Memory B cell (primary cell): ENCODE measurements at regions not wholly inside any gene's neighbourhood (a gene's known extent, or its start where the extent isn't known, plus 50 kb on each side); places are given as distances from the start of the nearest gene placed in this dataset.

Experiments
- ATAC-seq: fragments of 150-1000 bp; cut with Tn5 transposase; 2 replicates; pipeline ENCODE4 v1.10.0; 2021; ENCODE audit warnings: low read depth, mild to moderate bottlenecking, moderate library complexity
- DNase-seq, 2 donors: peaks; one replicate each; pipeline ENCODE4 v3.0.0; 2022; ENCODE audit warnings: low spot score in 2 of 2
- H3K27ac Mint-ChIP-seq: one replicate; pipeline ENCODE4 v1.8.0; 2022; ENCODE audit warnings: mild to moderate bottlenecking, moderate library complexity, mixed read lengths
- H3K27me3 Mint-ChIP-seq: one replicate; pipeline ENCODE4 v1.8.0; 2022; ENCODE audit warnings: mixed read lengths
- H3K36me3 Mint-ChIP-seq: one replicate; pipeline ENCODE4 v1.8.0; 2022; ENCODE audit warnings: mild to moderate bottlenecking, mixed read lengths
- H3K4me1 Mint-ChIP-seq: one replicate; pipeline ENCODE4 v1.8.0; 2022; ENCODE audit warnings: mixed read lengths
- H3K4me3 Mint-ChIP-seq: one replicate; pipeline ENCODE4 v1.8.0; 2022; ENCODE audit warnings: mild to moderate bottlenecking, moderate library complexity, mixed read lengths
- H3K9me3 Mint-ChIP-seq: one replicate; pipeline ENCODE4 v1.8.0; 2022; ENCODE audit warnings: mixed read lengths

DNA sequence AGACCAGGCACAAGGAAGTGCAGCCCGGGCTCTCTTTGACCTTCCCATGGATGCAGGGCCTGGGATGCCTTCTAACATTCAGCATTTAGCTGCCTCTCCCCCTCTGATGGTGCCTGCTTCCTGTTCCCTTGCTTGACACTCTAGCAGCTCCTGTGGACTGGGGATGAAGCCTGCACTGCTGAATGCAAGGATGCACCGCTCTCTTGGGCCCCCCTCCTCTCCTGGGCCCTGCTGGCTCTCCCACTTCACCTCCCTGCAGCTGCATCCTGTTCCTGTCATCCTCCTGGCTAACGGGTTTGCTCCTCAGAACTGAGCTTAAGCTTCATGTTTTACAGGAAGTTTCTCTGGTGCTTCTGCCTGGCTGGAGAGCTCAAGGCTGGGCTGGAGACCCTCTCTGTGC, 254.1 kb downstream of the TSN start:
- DNase-seq (no peak), ATAC-seq (no peak)
- no peak overlapping the region for H3K27ac Mint-ChIP-seq
- no peak overlapping the region for H3K4me3 Mint-ChIP-seq
- H3K4me1 Mint-ChIP-seq, result no peaks in the 10 kb centered on the region
- H3K36me3 Mint-ChIP-seq, result no peaks in the 10 kb centered on the region
- peaks cover 5% of the 10 kb centered on the region for H3K27me3 Mint-ChIP-seq
- peaks cover 4% of the 10 kb centered on the region for H3K9me3 Mint-ChIP-seq

DNA sequence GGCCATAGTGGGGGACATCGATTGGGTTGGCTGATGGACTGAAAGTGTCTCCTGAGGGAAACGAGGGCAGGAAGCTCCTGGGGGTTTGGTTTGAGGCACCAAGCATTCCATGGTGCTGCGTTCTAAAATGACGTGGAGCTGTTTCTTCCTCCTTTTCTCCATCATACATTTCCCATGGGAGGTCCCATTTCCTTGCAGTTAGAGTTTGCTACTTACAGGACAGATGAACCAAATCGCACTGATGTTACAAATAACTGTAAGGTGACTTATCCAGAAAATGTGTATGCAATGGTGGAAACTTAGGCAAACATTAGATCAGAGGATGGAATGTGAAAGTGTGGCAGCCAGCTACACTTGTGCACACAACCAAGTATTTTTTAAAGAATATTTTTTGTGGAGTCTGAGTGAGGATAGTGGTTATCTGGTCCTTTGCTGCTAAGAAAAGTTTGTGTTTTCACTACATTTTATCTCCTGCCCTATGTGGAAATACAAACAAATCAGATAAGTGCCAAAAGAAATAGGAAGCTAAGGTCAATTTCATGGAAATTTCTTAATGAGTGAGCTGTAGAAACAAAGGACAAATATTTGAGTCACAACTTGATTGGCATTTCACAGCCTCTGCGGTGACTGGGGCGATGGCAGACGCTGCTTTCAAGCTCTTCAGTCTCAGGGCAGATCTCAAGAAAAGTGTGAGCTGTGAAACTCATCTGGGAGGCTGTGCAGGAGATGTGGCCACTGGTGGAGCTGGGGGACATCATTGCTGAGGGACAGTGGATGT, 256.2 kb downstream of the TSN start:
- Mint-ChIP-seq H3K27me3 (peaks cover 5% of the 10 kb centered on the region), H3K4me1 (no peaks in the 10 kb centered on the region)

DNA sequence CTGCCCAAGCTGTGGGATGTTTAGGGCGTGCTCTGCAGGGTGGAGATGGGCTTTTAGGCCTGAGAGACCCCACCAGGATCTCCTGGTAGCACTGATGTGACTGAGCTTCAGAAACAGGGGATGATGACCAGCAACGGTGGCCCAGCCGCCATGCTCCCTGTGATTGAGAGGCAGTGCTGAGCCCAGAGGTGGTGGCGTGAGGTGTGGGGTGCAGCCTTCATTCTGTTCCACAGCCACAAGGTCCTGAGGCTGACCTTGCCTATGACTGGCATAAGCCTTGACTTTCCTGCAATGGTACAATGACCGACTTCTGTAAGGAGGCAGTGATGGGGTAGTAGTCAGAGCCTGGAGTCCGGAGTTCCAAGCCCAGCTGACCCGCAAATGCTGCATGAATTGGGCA, 263.3 kb downstream of the TSN start:
- Mint-ChIP-seq H3K36me3 (no peaks in the 10 kb centered on the region), H3K4me1 (no peaks in the 10 kb centered on the region), H3K27me3 (peaks cover 2% of the 10 kb centered on the region), H3K9me3 (no peaks in the 10 kb centered on the region), H3K27ac (no peak overlapping the region), H3K4me3 (no peak overlapping the region)
- DNase-seq (no peak), ATAC-seq (no peak)

More for the DNA sequence above, 256.2 kb downstream of the TSN start:
- no peak for ATAC-seq
- H3K36me3 Mint-ChIP-seq, result no peaks in the 10 kb centered on the region
- no peak overlapping the region for H3K27ac Mint-ChIP-seq
- peaks cover 4% of the 10 kb centered on the region for H3K9me3 Mint-ChIP-seq
- DNase-seq, result no peak
- H3K4me3 Mint-ChIP-seq, result no peak overlapping the region

DNA sequence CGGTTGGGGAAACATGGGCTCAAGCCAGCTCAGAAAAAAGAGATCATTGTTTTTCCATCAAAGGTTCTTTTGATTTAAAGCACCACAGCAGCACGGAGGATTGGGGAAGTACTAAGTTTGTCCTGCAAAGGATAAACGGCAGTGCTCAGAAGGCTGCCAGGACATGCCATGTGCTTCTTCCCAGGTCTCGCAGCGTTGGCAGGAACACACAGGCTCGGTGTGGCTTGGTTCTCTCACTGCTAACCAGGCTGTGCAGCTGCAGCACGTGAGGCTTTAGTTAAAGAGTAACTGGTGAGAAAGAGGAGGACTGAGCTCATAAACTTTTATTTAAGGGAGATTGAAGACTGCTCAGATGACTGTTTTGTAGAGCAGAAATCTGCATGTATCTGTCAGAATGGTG, 264.3 kb downstream of the TSN start:
- Mint-ChIP-seq H3K4me3 (no peak overlapping the region), H3K4me1 (no peaks in the 10 kb centered on the region), H3K36me3 (no peaks in the 10 kb centered on the region), H3K27ac (no peak overlapping the region), H3K9me3 (peaks cover 1% of the 10 kb centered on the region), H3K27me3 (peaks cover 4% of the 10 kb centered on the region)
- DNase-seq, result no peak
- ATAC-seq, result no peak

DNA sequence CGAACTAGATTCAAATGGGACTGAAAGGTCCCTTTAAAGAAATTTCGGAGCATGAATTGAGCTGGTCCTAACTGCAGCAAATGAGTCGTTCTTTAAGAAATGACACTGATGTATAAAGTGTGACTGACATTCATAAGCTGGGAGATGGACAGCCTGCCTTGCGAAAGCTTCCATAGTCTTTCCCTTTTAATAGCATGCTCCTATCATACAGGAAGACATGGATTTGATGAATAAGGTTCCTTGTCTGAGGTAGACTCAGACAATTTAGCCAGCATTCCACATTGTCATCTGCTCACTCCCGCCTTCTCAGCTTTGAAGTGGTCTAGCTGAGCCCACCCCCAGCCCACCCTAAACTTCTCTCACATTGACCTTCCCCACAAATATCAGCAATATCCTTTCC, 264.9 kb downstream of the TSN start:
- Mint-ChIP-seq H3K9me3 (peaks cover 1% of the 10 kb centered on the region), H3K27ac (no peak overlapping the region), H3K36me3 (no peaks in the 10 kb centered on the region), H3K27me3 (peaks cover 6% of the 10 kb centered on the region), H3K4me1 (no peaks in the 10 kb centered on the region), H3K4me3 (no peak overlapping the region)
- no peak for DNase-seq
- ATAC-seq, result no peak

DNA sequence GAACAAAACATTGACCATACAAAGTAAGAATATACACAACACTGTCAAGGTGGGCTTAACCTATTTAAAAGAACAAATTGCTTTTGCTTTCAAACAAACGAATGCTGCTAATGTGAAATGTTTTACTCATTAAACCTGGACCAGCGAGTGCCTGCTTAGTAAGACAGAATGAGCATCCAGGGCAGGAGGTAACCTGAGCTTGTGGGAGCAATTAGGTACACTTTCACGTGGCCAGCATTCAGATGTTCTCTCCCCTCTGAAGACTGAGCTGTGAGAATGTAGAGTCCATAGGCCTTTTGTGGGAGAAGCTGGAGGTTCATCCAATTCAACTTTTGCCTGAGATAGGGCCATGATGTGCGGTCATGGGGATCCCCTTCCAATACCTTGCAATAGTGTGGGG, 266.5 kb downstream of the TSN start:
- no peak overlapping the region for H3K4me3 Mint-ChIP-seq

DNA sequence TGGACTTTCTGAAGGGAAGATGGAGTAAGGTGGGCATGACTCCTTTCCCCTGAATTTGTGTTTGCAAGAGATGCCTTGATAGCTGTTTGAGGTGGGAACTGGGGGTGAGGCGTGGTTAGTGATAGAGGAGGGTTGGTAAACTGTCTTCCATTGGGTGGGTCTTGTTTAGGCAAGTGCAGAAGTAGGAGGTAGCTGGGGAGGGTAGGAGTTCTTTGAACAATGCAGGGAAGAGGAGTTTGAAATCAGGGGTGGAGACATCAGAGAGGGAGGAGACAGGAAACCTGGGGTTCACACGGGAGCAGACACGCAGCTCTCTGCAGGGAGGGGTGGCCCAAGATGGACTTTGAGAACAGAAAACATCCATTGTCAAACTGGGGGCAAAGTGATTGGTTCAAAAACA, 267.1 kb downstream of the TSN start:
- no peak overlapping the region for H3K4me3 Mint-ChIP-seq
- H3K36me3 Mint-ChIP-seq, result no peaks in the 10 kb centered on the region
- H3K27me3 Mint-ChIP-seq, result peaks cover 9% of the 10 kb centered on the region
- no peaks in the 10 kb centered on the region for H3K4me1 Mint-ChIP-seq
- H3K9me3 Mint-ChIP-seq, result peaks cover 1% of the 10 kb centered on the region
- DNase-seq (no peak), ATAC-seq (no peak)
- H3K27ac Mint-ChIP-seq, result no peak overlapping the region

More for the DNA sequence above, 266.5 kb downstream of the TSN start:
- ATAC-seq (no peak), DNase-seq (no peak)
- no peaks in the 10 kb centered on the region for H3K36me3 Mint-ChIP-seq
- no peak overlapping the region for H3K27ac Mint-ChIP-seq
- H3K27me3 Mint-ChIP-seq, result peaks cover 9% of the 10 kb centered on the region
- H3K9me3 Mint-ChIP-seq, result peaks cover 1% of the 10 kb centered on the region
- H3K4me1 Mint-ChIP-seq, result no peaks in the 10 kb centered on the region

DNA sequence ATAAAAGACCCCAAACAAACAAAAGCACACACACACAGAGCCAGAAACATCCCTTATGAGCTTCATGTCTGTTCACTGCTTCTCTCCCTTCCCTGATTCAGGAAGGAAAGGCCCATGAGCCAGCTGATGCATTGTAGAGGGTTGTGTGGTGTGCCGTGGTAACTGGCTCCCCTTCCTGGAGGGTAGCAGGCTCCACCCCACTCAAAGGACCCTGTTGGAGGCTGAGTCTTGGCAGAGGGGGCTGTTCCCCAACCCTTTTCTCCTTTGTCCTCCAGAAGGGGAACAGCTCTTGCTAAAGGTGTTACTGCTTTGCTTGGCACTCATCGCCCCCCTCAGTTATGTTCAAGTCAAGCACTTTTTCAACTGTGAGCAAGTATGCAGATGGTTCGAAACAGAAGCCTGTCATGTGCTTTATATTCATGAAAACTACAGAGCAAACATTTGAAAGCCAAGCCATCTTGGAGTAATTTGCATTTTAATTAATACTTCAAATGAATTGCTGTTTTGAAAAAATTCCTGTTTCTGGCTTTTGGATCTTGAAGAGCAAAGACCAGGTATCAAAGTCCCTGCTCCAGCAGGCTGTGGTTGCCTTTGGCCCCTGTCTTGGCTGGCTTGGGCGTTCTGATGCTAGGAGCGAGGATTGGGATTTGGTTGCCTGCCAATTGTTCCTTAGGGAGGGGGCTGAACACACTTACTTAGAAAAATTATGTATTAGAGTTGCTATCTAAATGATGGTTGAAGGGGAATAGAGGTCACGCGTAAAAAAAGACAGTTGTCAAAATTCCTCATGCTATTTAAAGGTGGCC, 267.8 kb downstream of the TSN start:
- Mint-ChIP-seq H3K9me3 (peaks cover 1% of the 10 kb centered on the region), H3K36me3 (no peaks in the 10 kb centered on the region), H3K27ac (no peak overlapping the region), H3K27me3 (peaks cover 9% of the 10 kb centered on the region), H3K4me3 (no peak overlapping the region), H3K4me1 (no peaks in the 10 kb centered on the region)
- ATAC-seq, result no peak
- DNase-seq, result no peak

DNA sequence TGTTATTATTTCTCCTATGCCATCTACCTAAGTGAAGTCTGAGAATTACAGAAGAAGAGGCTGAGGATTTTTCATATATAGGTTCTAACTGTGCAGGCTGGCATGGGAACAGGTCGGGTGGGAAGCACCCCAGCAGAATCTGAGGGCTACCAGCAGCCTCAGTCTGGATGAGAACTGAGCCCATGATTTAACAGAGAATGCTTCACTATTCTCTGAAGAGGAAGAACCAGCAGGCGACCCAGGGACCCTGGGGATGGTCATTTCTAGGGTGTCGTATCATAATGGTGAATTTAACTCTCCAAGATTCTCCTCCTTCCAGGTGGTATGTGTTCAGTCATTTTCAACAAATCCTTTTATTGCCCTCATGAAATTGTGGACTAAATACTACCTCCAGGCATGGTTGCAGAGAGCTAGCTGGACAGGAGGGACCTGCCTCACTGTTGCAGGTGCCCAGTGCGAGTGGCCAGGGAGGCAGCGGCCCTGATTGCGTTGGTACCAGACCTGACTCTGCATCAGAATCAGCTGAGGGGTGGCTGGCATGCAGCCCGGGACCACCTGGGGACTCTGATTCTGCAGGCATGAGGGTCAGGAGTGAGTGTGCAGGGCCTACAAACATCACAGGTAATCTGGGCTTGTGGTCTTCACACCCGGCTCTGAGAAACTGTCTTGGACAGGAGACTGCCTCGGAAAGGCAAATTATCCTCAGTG, 272.2 kb downstream of the TSN start:
- no peaks in the 10 kb centered on the region for H3K4me1 Mint-ChIP-seq
- ATAC-seq, result no peak

DNA sequence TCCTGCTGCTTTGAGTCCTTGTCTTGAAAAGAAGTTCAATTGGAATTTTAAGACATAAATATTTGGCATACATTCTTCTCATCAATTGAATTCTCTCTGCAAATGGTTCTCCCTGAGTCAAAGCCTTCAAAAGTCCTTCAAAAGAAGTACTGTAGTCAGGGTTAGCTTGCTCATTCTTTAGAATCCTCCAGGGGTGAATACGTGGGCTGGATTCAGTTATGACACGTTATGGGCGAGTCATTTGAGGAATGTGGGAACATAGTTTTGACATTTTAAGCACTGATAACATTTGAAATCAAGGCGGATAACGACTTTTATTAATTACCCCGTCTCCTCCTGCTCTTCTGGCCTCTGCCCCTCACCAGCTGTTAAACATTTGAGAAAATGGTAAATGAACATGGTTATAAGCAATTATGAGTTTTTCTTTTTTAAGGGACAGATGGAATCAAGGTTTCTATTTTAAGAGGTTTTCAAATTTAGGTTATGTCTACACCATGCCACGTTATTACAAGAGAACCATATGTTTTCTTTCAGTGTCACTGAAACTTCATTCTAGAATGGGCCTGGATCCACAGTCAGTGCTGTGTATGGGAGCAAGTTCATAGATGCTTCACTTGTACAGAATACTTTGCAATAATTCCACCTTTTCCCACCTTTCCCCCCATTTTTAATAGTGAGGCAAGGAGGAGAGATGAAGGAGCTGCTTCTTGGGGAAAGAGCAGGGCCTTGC, 273.1 kb downstream of the TSN start:
- Mint-ChIP-seq H3K4me1 (no peaks in the 10 kb centered on the region), H3K9me3 (peaks cover 1% of the 10 kb centered on the region), H3K36me3 (no peaks in the 10 kb centered on the region), H3K27ac (no peak overlapping the region), H3K27me3 (peaks cover 8% of the 10 kb centered on the region), H3K4me3 (no peak overlapping the region)
- DNase-seq (no peak), ATAC-seq (no peak)

More for the DNA sequence above, 272.2 kb downstream of the TSN start:
- peaks cover 8% of the 10 kb centered on the region for H3K27me3 Mint-ChIP-seq
- no peaks in the 10 kb centered on the region for H3K36me3 Mint-ChIP-seq
- no peak overlapping the region for H3K27ac Mint-ChIP-seq
- no peak overlapping the region for H3K4me3 Mint-ChIP-seq
- DNase-seq, result no peak
- peaks cover 1% of the 10 kb centered on the region for H3K9me3 Mint-ChIP-seq

DNA sequence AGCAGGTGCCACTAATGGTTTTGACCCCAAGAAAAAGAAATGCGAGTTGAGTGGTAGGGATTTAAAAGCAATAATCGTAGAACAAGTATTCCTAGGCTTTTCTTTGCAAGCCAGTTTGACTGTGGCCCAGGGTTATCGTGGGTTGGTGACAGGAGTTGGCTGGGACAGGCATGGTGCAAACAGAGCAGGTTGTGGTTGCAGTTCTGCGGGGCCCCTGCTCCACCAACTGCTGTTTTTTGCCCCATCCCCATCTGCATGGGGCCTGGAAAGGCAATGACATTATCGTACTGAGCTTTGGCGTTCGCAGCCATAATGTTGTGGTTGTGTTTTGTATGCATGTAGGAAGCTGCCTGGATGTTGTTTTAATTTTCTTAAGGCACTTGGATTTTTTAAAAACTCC, 274.0 kb downstream of the TSN start:
- H3K4me3 Mint-ChIP-seq, result no peak overlapping the region
- peaks cover under 1% of the 10 kb centered on the region for H3K9me3 Mint-ChIP-seq
- ATAC-seq (no peak), DNase-seq (no peak)
- no peaks in the 10 kb centered on the region for H3K4me1 Mint-ChIP-seq
- H3K27ac Mint-ChIP-seq, result no peak overlapping the region
- H3K36me3 Mint-ChIP-seq, result no peaks in the 10 kb centered on the region
- peaks cover 7% of the 10 kb centered on the region for H3K27me3 Mint-ChIP-seq

DNA sequence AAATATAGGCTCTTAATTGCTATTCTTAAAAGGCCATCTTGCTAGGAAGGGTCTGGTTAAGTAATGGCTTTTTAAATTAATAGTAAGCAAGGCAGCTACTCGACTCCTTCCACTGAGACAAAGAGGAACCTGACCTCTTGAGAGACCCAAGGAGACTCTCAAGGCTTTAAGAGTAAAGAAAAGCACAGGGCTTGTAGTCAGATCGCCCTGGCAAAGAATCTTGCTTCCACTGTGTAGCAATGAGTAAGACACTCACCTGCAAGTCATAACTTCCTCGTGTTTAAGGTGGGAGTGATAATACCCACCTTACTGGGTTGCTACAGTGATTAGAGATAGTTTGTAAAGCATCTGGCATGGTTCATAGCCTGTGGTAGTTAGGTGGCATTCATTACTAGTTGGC, 274.5 kb downstream of the TSN start:
- Mint-ChIP-seq H3K9me3 (no peaks in the 10 kb centered on the region), H3K27me3 (peaks cover 4% of the 10 kb centered on the region), H3K27ac (no peak overlapping the region), H3K4me3 (no peak overlapping the region), H3K36me3 (no peaks in the 10 kb centered on the region), H3K4me1 (no peaks in the 10 kb centered on the region)
- DNase-seq (no peak), ATAC-seq (no peak)

DNA sequence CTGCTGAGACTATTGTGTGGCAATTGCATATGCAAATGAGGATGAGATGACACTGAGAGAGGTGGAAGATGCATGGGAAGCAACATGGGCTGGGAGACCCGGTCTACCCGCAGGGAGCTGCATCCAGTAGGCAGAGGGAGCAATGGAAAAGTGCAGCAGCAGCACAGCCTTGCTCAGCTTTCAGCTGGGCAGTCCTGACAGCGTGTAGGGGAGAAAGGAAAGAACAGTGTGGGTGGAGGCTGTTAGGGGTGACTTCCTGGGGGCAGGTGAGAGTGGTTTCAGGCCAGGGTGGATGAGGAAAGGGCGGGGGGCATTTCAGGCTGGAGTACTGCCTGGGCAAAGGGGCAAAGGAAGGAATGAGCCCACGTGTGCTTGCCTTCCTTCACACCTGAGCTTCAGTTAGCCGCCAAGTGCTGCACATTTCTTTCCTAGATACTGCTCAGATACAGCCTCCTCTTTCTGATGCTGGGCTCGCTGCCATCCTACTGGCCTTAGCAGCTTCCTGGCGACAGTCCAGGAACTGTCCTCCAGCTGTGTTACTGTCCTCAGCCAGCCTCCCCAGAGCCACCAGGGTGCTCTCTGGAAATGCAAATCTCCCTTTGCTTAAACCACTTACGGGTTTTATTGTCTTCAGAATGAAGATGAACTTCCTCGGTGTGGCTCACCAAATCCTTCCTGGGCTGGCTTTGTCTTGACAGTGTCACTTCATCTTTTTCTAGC, 276.3 kb downstream of the TSN start:
- Mint-ChIP-seq H3K9me3 (no peaks in the 10 kb centered on the region), H3K4me3 (no peak overlapping the region), H3K36me3 (no peaks in the 10 kb centered on the region), H3K27ac (no peak overlapping the region), H3K4me1 (no peaks in the 10 kb centered on the region), H3K27me3 (peaks cover under 1% of the 10 kb centered on the region)
- ATAC-seq (no peak), DNase-seq (no peak)
